Upper lobe of right lung (tissue), 1 donor: ENCODE measurements at regions not wholly inside any gene's neighbourhood (a gene's known extent, or its start where the extent isn't known, plus 50 kb on each side); places are given as distances from the start of the nearest gene placed in this dataset.
A peak's percentile ranks its signal among the peaks of the same experiment; 100 is the strongest.

Experiments used
- ATAC-seq: fragments of 200-7000 bp; cut with Tn5 transposase; one replicate; pipeline ENCODE4 v1.9.1; 2020; ENCODE audit warnings: mild to moderate bottlenecking, moderate library complexity
- DNase-seq: peaks from one replicate; pipeline ENCODE4 v3.0.0-alpha.2; 2020
- H3K27ac ChIP-seq: fragments of 200-600 bp; one replicate; pipeline ENCODE4 v1.8.0; 2022
- H3K27me3 ChIP-seq: fragments of 200-600 bp; one replicate; pipeline ENCODE4 v1.8.0; 2022; ENCODE audit warnings: mild to moderate bottlenecking
- H3K36me3 ChIP-seq: fragments of 200-600 bp; one replicate; pipeline ENCODE4 v1.8.0; 2022
- H3K4me1 ChIP-seq: fragments of 200-600 bp; one replicate; pipeline ENCODE4 v1.8.0; 2022
- H3K4me3 ChIP-seq: fragments of 200-600 bp; one replicate; pipeline ENCODE4 v1.8.0; 2022; ENCODE audit warnings: mild to moderate bottlenecking
- H3K9me3 ChIP-seq: fragments of 200-600 bp; one replicate; pipeline ENCODE4 v1.8.0; 2022
- intact Hi-C: fragments of 100-400 bp; cut with DNase I; formaldehyde crosslinking; loops from one replicate; pipeline ENCODE4 v1.11.0; 2022
- TF ChIP-seq, protein P1 (sequence below): fragments of 200-600 bp; IDR thresholded peaks from one replicate; pipeline ENCODE4 v1.8.0; 2022; ENCODE audit warnings: antibody characterized with exemption
- donor health status: DM: no; HTN: yes; CAD: no; lungs with severe emphysema.

DNA sequence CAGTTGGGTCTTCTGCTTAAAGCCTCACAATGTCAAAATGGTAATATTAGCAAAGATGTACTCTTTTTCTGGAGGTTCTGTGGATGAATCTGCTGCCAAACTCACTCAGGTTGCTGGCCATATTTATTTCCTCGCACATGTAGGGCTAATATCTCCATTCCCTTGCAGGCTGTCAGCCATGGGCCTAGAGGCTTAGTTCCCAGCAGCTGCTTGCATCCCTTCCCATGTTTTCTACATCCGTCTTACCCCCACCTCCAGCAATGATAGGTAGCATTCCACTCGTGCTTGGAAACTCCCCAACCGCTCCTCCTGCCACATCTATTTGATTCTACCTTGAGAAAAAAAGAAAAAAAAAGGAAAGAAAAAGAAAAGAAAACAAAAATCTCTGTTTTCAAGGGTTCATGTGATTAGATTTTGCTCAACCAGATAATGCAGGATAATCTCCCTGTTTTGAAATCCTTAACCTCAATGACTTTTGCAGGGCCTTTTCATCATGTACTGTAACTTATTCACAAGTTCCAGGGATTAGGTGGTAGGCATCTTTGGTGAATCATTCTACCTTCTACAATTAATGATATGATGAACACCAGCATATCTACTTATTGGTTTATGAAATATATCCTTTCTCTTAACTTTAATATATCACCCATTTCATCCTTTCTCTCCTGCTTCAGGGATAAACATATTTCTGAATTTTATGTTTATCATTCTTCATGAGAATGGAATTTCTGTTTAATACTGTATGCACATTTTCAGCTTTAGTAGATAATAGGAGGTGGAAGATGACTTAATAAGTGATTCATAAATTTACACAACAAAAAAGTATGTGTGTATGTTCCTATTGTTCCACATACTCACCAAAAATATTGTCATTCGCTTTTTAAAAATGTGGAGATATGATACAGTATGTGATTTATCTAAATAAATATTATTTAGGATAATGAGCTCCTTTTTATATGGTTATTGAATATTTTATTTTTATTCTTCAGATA, 931.9 kb downstream of the SLITRK5 start:
- Histone ChIP-seq H3K4me3 (no peak overlapping the region), H3K27me3 (no peaks in the 10 kb centered on the region), H3K9me3 (peaks cover 5% of the 10 kb centered on the region), H3K27ac (no peak overlapping the region), H3K4me1 (no peaks in the 10 kb centered on the region), H3K36me3 (no peaks in the 10 kb centered on the region)
- TF ChIP-seq, protein P1, sequence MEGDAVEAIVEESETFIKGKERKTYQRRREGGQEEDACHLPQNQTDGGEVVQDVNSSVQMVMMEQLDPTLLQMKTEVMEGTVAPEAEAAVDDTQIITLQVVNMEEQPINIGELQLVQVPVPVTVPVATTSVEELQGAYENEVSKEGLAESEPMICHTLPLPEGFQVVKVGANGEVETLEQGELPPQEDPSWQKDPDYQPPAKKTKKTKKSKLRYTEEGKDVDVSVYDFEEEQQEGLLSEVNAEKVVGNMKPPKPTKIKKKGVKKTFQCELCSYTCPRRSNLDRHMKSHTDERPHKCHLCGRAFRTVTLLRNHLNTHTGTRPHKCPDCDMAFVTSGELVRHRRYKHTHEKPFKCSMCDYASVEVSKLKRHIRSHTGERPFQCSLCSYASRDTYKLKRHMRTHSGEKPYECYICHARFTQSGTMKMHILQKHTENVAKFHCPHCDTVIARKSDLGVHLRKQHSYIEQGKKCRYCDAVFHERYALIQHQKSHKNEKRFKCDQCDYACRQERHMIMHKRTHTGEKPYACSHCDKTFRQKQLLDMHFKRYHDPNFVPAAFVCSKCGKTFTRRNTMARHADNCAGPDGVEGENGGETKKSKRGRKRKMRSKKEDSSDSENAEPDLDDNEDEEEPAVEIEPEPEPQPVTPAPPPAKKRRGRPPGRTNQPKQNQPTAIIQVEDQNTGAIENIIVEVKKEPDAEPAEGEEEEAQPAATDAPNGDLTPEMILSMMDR: no peak
- DNase-seq (no peak), ATAC-seq (no peak)
- intact Hi-C loops: no loop called here

DNA sequence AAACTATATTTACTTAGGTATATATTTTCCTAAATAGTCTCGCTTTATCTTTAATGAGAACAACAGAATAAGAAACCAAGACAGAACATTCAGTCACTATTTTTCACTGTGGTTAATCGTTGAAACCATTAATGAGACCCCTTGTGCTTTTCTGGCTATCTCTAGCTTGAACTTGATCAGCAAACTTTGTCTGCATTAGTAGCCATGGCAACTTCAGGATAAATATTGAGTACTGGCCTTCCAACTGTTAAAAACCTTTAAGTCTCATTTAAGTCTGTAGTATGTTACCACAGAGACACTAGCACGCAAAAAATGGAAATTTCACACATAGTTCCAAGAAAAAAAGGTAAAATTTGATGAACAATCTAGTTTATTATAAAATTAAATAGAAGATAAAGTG, 946.0 kb downstream of the SLITRK5 start:
- no peak for DNase-seq
- no peak for ATAC-seq
- intact Hi-C loops: no loop called here
- Histone ChIP-seq H3K9me3 (no peaks in the 10 kb centered on the region), H3K4me1 (no peaks in the 10 kb centered on the region), H3K4me3 (no peak overlapping the region), H3K36me3 (no peaks in the 10 kb centered on the region), H3K27ac (no peak overlapping the region), H3K27me3 (no peaks in the 10 kb centered on the region)
- TF ChIP-seq, protein P1: no peak

DNA sequence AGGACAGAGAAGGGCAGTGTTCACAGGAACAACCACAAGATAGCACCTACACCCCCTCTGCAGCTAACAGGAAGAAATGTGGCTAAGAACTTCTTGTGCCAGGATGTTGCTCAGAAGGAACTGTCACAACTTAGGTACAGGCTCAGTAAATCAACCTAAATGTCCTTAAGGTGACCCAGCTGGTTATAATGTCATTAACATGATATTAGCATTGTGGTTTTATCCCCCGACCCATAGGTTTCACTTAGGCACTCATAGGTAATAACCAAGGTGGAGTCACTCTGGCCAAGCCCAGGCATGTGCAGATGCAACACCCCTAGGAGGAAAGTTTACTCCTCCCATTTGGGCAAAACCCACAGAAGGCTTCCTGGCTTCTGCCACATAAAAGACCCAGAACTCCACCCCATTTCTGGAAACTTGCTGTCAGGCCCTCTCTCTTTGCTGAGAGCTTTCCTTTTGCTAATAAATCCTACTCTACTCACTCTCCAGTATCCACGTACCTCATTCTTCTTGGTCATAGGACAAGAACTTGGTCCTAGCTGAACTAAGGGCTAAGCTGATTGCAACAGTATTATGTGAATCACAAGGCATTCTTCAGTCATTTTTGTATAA, 951.3 kb downstream of the SLITRK5 start:
- intact Hi-C loops: no loop called here

DNA sequence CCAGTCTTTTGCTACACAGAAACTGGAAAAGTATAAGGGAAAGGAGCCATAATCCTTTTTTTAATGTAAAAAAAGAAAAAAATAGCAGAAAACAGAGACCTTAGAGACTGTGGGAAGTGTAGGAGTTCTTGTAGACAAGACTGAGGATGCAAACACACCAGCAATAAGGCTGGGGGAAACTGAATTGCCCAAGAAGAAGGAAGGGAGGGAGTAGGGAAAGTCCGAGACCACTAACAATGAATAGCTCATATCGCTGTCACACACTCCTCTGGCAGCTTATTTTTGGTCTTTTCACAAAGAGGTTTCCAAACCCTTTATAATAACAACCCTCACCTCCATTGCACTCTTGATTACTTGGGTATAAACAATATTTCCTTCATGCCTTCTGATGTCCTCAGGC, 952.0 kb downstream of the SLITRK5 start:
- Histone ChIP-seq H3K4me1 (no peaks in the 10 kb centered on the region), H3K27ac (no peak overlapping the region), H3K9me3 (no peaks in the 10 kb centered on the region), H3K36me3 (no peaks in the 10 kb centered on the region), H3K4me3 (no peak overlapping the region), H3K27me3 (no peaks in the 10 kb centered on the region)
- TF ChIP-seq, protein P1: no peak
- ATAC-seq (no peak), DNase-seq (no peak)
- intact Hi-C loops: no loop called here

More for the DNA sequence above, 951.3 kb downstream of the SLITRK5 start:
- TF ChIP-seq, protein P1: no peak
- H3K27me3 ChIP-seq: no peaks in the 10 kb centered on the region
- no peak overlapping the region for H3K4me3 ChIP-seq
- H3K4me1 ChIP-seq: no peaks in the 10 kb centered on the region
- H3K36me3 ChIP-seq: no peaks in the 10 kb centered on the region
- no peak for DNase-seq
- ATAC-seq: peak; percentile 30
- no peaks in the 10 kb centered on the region for H3K9me3 ChIP-seq
- no peak overlapping the region for H3K27ac ChIP-seq

DNA sequence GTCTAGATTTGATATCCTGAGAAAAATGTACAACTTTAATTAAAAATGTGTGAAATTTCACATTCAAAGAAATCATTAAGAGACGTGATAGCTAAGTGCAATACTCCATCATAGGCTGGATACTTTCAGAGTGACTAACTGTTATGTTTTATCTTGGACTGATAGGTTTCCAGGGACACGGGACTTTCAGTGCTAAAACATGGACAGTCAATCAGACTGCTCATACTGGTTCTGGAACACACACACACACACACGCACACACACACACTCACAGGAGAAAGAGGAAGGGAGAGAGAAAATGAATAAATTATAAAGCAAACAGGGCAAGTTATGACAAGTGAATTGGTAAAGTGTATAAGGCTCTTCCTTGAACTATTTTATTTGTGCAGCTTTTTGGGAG, 955.9 kb downstream of the SLITRK5 start:
- Histone ChIP-seq H3K9me3 (no peaks in the 10 kb centered on the region), H3K4me3 (no peak overlapping the region), H3K4me1 (no peaks in the 10 kb centered on the region), H3K36me3 (no peaks in the 10 kb centered on the region), H3K27ac (no peak overlapping the region), H3K27me3 (no peaks in the 10 kb centered on the region)
- TF ChIP-seq, protein P1: no peak
- no peak for ATAC-seq
- DNase-seq: no peak
- intact Hi-C loops: no loop called here
